GM19035 (cell line): ENCODE measurements at regions not wholly inside any gene's neighbourhood (a gene's known extent, or its start where the extent isn't known, plus 50 kb on each side); places are given as distances from the start of the nearest gene placed in this dataset.

ENCODE experiments used
- ATAC-seq: cut with Tn5 transposase; IDR thresholded peaks from one replicate; pipeline ENCODE4 v1.9.1; 2021; ENCODE audit not compliant: unreplicated experiment

GRCh38 chr11:15534266-15534665 lies 419.5 kb downstream of the INSC start:
- no peak for ATAC-seq

DNA sequence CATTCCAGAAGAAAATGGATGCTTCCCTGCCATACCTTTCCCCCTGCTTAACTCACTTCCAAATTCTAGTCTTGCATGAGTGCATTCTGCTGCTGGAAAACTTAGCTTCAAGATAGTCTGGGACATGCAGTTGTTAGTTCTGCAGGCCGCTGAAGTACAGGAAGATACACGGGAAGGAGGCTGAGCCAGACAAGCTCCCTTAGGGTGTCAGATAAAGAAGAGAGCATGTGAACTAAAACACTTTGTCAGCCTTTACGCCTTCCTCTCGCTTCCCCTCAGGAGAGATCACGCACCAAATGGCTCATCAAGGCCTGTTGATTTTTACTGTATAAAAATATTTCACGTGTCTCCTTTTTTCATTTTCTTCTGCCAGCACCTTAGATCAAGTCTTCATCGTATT lies 420.7 kb downstream of the INSC start:
- ATAC-seq = no peak

GRCh38 chr11:15536438-15536837 lies 421.7 kb downstream of the INSC start:
- ATAC-seq = no peak

DNA sequence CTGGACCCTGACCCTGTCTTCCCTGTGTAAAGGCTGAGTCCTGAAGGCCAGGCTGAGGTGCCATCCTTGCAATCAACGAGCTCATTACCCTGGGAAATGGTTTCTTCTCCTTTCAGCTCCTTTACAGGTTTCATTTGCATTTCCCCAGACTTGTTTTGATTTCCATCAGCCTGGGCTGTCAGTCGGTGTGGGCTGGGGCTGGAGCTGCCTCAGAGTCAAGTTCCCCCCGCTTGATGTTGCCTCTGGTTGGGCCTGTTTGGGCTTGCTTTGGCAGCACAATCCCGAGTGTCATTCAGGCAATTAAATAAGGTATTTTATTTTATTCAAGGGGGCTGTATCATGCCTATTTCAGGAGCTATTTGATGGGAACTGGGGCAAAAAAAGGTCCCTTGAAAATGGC lies 424.9 kb downstream of the INSC start:
- no peak for ATAC-seq

GRCh38 chr11:15541079-15541478 lies 426.4 kb downstream of the INSC start:
- no peak for ATAC-seq

- no peak for ATAC-seq
Observed at GRCh38 chr11:15544353-15544752, 429.6 kb downstream of the INSC start.

GRCh38 chr11:15547685-15548084 lies 433.0 kb downstream of the INSC start:
- no peak for ATAC-seq

DNA sequence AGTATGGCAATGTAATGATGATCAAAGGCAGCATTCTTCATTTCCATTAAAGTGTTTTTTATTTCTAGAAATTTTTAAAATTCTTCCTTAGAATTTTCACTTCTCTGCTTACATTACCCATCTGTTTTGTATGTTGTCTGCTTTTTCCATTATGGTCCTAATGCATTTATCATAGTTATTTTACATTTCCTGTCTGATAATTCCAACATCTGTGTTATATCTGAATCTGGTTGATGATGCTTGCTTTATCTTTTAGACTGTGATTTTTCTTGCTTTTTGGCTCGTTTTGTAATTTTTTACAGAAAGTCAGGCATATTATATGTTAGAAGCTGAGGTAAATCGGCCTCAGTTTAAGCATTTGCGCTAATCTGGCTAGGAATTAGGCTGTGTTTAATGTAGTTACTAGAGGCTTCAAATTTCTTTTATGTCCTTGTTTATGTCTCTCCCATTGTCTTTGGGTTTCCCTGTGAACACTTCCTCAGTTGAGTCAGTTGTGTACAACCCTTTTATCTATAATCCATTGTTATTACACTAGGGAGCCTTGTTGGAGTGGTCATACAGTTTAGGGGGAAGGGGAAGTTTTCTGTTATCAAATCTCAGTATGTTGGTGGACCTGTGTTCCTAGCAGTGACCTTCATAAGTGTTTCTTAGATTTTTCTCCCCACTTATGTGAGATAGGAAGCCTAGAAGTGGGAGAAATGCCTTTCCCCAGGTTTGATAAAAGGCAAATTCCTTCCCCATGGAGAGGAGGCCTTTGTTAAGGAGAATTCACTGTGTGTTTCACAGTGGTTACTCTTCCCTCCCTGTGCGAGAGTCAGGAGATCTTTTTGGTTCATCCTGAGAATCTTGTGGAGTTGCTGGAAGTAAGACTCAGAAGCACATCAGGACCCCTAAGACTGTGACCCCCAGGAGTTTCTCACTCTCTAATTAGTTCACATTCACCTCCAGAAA lies 437.5 kb downstream of the INSC start:
- ATAC-seq = no peak

GRCh38 chr11:15555161-15555560 lies 440.4 kb downstream of the INSC start:
- ATAC-seq = no peak

DNA sequence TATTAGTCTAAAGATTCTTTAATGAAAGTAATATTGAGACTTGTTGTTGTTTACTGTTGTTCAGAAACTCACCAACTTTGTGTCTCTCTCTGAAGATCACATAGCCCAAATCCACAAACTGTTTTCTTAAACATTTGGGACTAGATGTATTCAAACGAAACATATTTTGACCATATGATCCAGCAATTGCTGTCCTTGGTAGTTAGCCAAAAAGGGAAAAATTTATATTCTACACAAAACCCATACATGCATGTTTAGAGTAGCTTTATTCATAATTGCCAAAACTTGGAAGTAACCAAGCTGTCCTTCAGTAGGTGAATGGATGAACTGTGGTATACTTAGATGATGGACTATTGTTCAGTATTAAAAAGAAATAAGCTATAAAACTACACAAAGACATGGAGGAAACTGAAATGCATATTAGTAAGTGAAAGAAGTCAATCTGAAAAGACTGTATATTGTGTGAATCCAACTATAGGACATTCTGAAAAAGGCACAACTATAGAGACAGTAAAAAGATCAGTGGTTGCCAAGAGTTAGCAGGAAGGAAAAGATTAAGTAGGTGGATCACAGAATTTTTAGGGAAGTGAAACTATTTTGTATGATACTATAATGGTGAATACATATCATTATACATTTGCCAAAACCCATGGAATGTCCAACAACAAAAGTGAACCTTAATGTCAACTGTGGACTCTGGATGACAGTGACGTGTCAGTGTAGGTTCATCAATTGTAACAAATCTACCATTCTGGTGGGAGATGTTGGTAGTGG lies 442.9 kb downstream of the INSC start:
- no peak for ATAC-seq

GRCh38 chr11:15558513-15559181 lies 443.9 kb downstream of the INSC start:
- no peak for ATAC-seq

DNA sequence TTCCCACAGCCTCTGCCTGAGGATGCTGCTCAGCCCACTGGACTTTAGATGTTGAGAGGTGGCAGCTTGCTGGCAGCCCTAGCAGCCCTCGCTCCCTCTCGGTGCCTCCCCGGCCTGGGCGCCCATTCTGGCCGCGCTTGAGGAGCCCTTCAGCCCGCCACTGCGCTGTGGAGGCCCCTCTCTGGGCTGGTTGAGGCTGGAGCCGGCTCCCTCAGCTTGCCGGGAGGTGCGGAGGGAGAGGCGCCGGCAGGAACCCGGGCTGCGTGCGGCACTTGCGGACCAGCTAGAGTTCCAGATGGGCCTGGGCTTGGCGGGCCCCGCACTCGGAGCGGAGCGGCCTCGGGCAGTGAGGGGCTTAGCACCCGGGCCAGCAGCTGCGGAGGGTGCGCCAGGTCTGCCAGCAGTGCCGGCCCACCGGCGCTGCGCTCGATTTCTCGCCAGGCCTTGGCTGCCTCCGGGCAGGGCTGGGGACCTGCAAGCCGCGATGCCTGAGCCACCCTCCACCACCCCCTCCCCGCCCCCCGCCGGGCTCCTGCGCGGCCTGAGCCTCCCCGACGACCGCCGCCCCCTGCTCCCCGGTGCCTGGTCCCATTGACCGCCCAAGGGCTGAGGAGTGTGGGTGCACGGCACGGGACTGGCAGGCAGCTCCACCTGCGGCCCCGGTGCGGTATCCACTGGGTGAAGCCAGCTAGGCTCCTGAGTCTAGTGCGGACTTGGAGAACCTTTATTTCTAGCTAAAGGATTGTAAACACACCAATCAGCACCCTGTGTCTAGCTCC lies 446.2 kb downstream of the INSC start:
- no peak for ATAC-seq

- no peak for ATAC-seq
Observed at GRCh38 chr11:15562230-15562629, 447.5 kb downstream of the INSC start.

DNA sequence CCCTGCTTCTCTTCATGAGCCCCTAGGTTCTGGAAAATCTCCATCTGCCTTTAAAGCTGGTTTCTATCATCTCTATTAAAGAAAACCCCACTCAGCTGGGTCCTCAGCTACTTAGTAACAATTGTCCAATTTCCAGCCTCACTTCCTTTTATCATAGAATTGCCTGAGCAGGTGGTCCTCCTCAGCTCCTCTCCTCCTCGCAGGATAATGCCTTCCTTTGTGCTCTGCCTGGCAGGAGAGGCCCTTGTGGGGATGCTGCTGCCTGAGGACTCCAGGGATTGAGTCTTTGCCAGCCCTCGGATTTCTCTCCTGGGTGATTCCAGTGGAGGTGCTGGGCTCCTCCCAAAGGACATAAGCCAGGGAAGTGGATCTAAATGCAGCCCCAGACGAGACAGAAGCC lies 448.3 kb downstream of the INSC start:
- no peak for ATAC-seq

DNA sequence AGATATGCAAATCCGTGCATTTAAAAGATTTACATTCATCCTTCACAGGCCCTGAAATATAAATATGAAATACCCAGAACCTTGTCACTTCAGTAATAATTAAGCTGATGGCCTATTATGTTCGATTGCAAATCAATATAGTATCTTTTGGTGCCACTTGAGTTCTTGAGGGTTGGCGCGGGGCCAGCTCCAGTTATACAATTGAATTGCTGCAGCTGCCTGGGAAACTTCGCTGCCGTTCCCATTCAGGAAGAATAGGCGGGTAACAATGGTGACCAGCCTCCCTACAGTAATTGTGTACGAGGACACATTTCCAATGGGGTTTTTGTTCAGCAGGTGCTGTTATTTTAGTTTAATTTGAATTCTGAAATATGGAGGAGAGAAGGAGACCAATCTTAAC lies 451.2 kb downstream of the INSC start:
- no peak for ATAC-seq

DNA sequence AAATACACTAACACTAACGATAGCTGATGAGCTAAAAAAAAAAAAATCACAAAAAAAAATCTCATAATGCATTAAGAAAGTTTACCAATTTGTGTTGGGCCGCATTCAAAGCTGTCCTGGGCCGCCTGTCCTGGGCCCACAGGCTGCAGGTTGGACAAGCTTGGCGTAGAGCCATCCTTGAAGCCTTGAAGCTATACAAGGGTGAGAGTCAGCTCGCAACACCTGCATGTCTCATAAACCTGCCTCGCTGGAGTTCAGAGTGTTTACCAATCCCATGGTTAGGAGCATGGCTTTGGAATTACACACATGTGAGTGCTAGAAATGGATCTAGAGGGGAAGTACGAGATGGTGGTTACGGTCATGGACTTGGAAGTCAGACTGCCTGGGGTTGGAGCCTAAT lies 453.7 kb downstream of the INSC start:
- ATAC-seq = no peak

DNA sequence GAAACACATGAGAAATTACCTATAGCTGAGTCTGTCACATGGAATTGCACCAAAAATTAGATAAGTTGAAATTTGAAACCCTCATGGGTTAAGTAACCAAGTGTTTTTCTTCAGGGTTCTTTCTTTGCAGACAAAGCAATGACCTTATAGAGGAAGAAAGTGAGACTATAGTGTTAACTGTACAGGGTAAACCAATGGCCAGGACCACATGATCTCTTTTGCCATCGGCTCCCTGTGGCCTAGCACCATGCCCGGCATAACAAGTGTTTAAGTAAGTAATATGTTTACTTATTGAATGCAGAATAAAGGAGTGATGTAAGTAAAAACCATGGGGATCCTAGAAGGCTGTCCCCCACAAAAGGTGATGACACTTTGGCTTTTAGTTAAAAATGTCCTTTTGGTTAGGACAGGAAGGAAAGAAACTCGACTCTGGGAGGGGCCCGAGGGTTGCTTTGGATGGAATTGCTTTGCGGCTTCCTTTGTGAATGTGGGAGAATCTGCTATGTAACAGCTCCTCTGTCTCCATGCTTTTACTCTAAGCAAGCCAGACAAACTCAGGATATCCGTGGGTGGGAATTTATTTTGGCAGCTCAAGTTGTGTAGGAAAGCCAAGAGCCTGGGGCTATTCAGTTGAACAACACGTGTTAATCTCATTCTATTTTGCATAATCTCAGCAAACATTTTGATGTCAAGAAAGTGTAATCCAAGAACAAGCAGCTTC lies 454.7 kb downstream of the INSC start:
- no peak for ATAC-seq

DNA sequence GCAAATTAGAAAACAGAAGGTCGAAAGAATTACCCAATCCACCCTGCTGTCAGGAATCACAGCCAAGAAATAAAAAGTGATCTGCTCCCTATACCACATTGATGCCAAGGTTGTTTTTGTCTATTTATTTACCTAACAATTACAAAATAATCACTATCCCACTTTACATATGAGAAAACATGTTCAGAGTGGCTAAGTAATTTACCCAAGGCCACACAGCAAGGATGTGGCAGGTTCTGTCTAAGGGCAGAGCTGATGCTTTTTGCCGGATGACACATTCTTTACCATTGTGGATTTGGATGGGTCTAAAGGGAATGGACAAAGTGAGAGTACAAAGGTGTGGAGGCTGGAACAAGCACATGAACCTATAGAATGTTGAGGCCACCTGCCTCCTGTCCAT lies 460.7 kb downstream of the INSC start:
- ATAC-seq = no peak

DNA sequence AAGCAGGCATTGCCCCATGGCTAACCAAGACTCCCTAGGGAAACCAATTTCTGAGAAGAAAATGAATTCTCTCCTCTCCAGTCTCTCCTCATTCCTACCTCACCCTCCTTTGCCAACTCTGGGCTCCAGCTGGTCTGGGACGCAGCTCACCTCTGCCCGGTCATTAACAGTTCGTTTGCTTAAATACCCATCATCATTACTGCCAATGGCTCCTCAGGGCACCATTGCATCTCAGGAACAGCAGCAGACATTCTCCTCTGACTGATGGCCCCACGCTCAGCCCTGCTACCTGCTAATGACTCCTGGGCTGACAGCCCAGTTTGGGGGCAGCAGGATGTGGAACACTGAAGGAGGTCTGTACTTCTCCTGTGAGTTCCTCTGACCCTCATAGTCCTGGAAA lies 462.0 kb downstream of the INSC start:
- ATAC-seq = no peak

GRCh38 chr11:15577519-15577918 lies 462.8 kb downstream of the INSC start:
- ATAC-seq = no peak
